COLO668 (cell line): ENCODE measurements at regions not wholly inside any gene's neighbourhood (a gene's known extent, or its start where the extent isn't known, plus 50 kb on each side); places are given as distances from the start of the nearest gene placed in this dataset.

Source experiments
- DNase-seq: peaks from one replicate; lab custom pipeline; 2025; ENCODE audit not compliant: unreplicated experiment; lab: John Stamatoyannopoulos, UW

- no peak for DNase-seq
These were observed 121.9 kb upstream of the STAC start for GRCh38 chr3:36258421-36258820.

GRCh38 chr3:36259580-36259979, 120.7 kb upstream of the STAC start:
- DNase-seq = no peak

- DNase-seq = no peak
These were observed 111.0 kb upstream of the STAC start for GRCh38 chr3:36269274-36269673.

GRCh38 chr3:36282766-36283165, 97.5 kb upstream of the STAC start:
- DNase-seq = no peak

GRCh38 chr3:36295296-36295695, 85.0 kb upstream of the STAC start:
- no peak for DNase-seq

- no peak for DNase-seq
These were observed 83.1 kb upstream of the STAC start for GRCh38 chr3:36297195-36297594.

GRCh38 chr3:36298188-36298587, 82.1 kb upstream of the STAC start:
- no peak for DNase-seq

- DNase-seq = no peak
These were observed 78.2 kb upstream of the STAC start for GRCh38 chr3:36302158-36302509.

GRCh38 chr3:36302626-36303025, 77.7 kb upstream of the STAC start:
- DNase-seq = no peak

- no peak for DNase-seq
These were observed 77.0 kb upstream of the STAC start for GRCh38 chr3:36303286-36303685.

GRCh38 chr3:36305929-36306520, 74.3 kb upstream of the STAC start:
- no peak for DNase-seq

- DNase-seq = no peak
These were observed 71.2 kb upstream of the STAC start for GRCh38 chr3:36309092-36309491.

GRCh38 chr3:36312351-36312750, 68.0 kb upstream of the STAC start:
- no peak for DNase-seq

GRCh38 chr3:36317915-36318314, 62.4 kb upstream of the STAC start:
- DNase-seq = no peak

GRCh38 chr3:36318621-36319200, 61.6 kb upstream of the STAC start:
- DNase-seq = no peak

GRCh38 chr3:36319680-36320079, 60.6 kb upstream of the STAC start:
- DNase-seq = no peak
